GM21786 (cell line): ENCODE measurements at regions not wholly inside any gene's neighbourhood (a gene's known extent, or its start where the extent isn't known, plus 50 kb on each side); places are given as distances from the start of the nearest gene placed in this dataset.
"Not testable (repeated sequence)": the region's sequence is repeated elsewhere in the genome, so short reads cannot be mapped to it uniquely, and the experiment has no call there.

Source experiments
- ATAC-seq: cut with Tn5 transposase; IDR thresholded peaks from one replicate; pipeline ENCODE4 v1.9.1; 2021; ENCODE audit not compliant: unreplicated experiment

- no peak for ATAC-seq
Measured at GRCh38 chr9:110081395-110081794, 126.6 kb downstream of the C9orf152 start.

- no peak for ATAC-seq
Measured at GRCh38 chr9:110083866-110084265, 124.1 kb downstream of the C9orf152 start.

- no peak for ATAC-seq
Measured at GRCh38 chr9:110086537-110086936, 121.4 kb downstream of the C9orf152 start.

- no peak for ATAC-seq
Measured at GRCh38 chr9:110087605-110088004, 120.4 kb downstream of the C9orf152 start.

GRCh38 chr9:110088099-110088498 is 119.9 kb downstream of the C9orf152 start:
- ATAC-seq, result no peak

- no peak for ATAC-seq
Measured at GRCh38 chr9:110089681-110090370, 118.1 kb downstream of the C9orf152 start.

GRCh38 chr9:110092792-110093191 is 115.2 kb downstream of the C9orf152 start:
- no peak for ATAC-seq

- ATAC-seq, result no peak
Measured at GRCh38 chr9:110093417-110093816, 114.5 kb downstream of the C9orf152 start.

GRCh38 chr9:110093871-110094270 is 114.1 kb downstream of the C9orf152 start:
- no peak for ATAC-seq

GRCh38 chr9:110095161-110095595 is 112.8 kb downstream of the C9orf152 start:
- no peak for ATAC-seq

- ATAC-seq, result no peak
Measured at GRCh38 chr9:110095776-110096175, 112.2 kb downstream of the C9orf152 start.

- ATAC-seq, result not testable (repeated sequence)
Measured at GRCh38 chr9:110096674-110097073, 111.3 kb downstream of the C9orf152 start.

GRCh38 chr9:110099236-110100095 is 108.5 kb downstream of the C9orf152 start:
- no peak for ATAC-seq

GRCh38 chr9:110101531-110102161 is 106.3 kb downstream of the C9orf152 start:
- ATAC-seq, result peak; percentile 82

GRCh38 chr9:110103257-110103656 is 104.7 kb downstream of the C9orf152 start:
- ATAC-seq, result no peak

GRCh38 chr9:110104261-110104809 is 103.6 kb downstream of the C9orf152 start:
- ATAC-seq, result no peak

GRCh38 chr9:110105107-110105506 is 102.9 kb downstream of the C9orf152 start:
- ATAC-seq, result no peak

GRCh38 chr9:110106661-110107060 is 101.3 kb downstream of the C9orf152 start:
- ATAC-seq, result no peak

- no peak for ATAC-seq
Measured at GRCh38 chr9:110109333-110110092, 98.4 kb downstream of the C9orf152 start.

GRCh38 chr9:110110154-110110553 is 97.8 kb downstream of the C9orf152 start:
- peak; percentile 94 for ATAC-seq

GRCh38 chr9:110111868-110112267 is 96.1 kb downstream of the C9orf152 start:
- ATAC-seq, result no peak
